ENCODE measurements at regions not wholly inside any gene's neighbourhood (a gene's known extent, or its start where the extent isn't known, plus 50 kb on each side); places are given as distances from the start of the nearest gene placed in this dataset.

GRCh38 chr13:40155201-40155600, 499.7 kb downstream of the COG6 start:
- intact Hi-C loops (cut with DNase I; ENCODE audit: low total_unique reads): no loop called here
- H3K9me3 ChIP-seq: no peaks in the 10 kb centered on the region
- no peaks in the 10 kb centered on the region for H3K36me3 ChIP-seq
- DNase-seq (ENCODE audit: low spot score in 2 of 2): no peak
- no peak overlapping the region for H3K4me3 ChIP-seq
- H3K27ac ChIP-seq: no peak overlapping the region
- TF ChIP-seq POLR2AphosphoS5 (IDR thresholded peaks at IDR 0.05): no peak
- no peak for TF ChIP-seq CTCF (IDR thresholded peaks at IDR 0.05)
- no peak for TF ChIP-seq POLR2A (IDR thresholded peaks at IDR 0.05)
- H3K4me1 ChIP-seq: no peaks in the 10 kb centered on the region
- no peaks in the 10 kb centered on the region for H3K27me3 ChIP-seq

- H3K27ac ChIP-seq: no peak overlapping the region
- no peaks in the 10 kb centered on the region for H3K4me1 ChIP-seq
- H3K36me3 ChIP-seq: no peaks in the 10 kb centered on the region
- intact Hi-C loops (cut with DNase I; ENCODE audit: low total_unique reads): no loop called here
- no peaks in the 10 kb centered on the region for H3K27me3 ChIP-seq
- no peak for TF ChIP-seq POLR2AphosphoS5 (IDR thresholded peaks at IDR 0.05)
- TF ChIP-seq CTCF (IDR thresholded peaks at IDR 0.05): no peak
- TF ChIP-seq POLR2A (IDR thresholded peaks at IDR 0.05): no peak
- H3K4me3 ChIP-seq: no peak overlapping the region
- no peaks in the 10 kb centered on the region for H3K9me3 ChIP-seq
- no peak for DNase-seq (ENCODE audit: low spot score in 2 of 2)
Measured at GRCh38 chr13:40158218-40158617, 502.8 kb downstream of the COG6 start.

- TF ChIP-seq CTCF (IDR thresholded peaks at IDR 0.05) (no peak), POLR2AphosphoS5 (IDR thresholded peaks at IDR 0.05) (no peak), POLR2A (IDR thresholded peaks at IDR 0.05) (no peak)
Measured at GRCh38 chr13:40158757-40159156, 503.3 kb downstream of the COG6 start.

GRCh38 chr13:40159736-40160135, 504.3 kb downstream of the COG6 start:
- Histone ChIP-seq H3K9me3 (no peaks in the 10 kb centered on the region), H3K4me1 (no peaks in the 10 kb centered on the region), H3K36me3 (no peaks in the 10 kb centered on the region), H3K4me3 (no peak overlapping the region), H3K27ac (no peak overlapping the region), H3K27me3 (no peaks in the 10 kb centered on the region)
- intact Hi-C loops (cut with DNase I; ENCODE audit: low total_unique reads): no loop called here
- TF ChIP-seq POLR2A (IDR thresholded peaks at IDR 0.05) (no peak), CTCF (IDR thresholded peaks at IDR 0.05) (no peak), POLR2AphosphoS5 (IDR thresholded peaks at IDR 0.05) (no peak)
- DNase-seq (ENCODE audit: low spot score in 2 of 2): no peak

More at GRCh38 chr13:40158757-40159156, 503.3 kb downstream of the COG6 start:
- H3K27me3 ChIP-seq: no peaks in the 10 kb centered on the region
- no peaks in the 10 kb centered on the region for H3K4me1 ChIP-seq
- no peak for DNase-seq (ENCODE audit: low spot score in 2 of 2)
- intact Hi-C loops (cut with DNase I; ENCODE audit: low total_unique reads): no loop called here
- H3K9me3 ChIP-seq: no peaks in the 10 kb centered on the region
- H3K36me3 ChIP-seq: no peaks in the 10 kb centered on the region
- H3K4me3 ChIP-seq: no peak overlapping the region
- H3K27ac ChIP-seq: no peak overlapping the region

GRCh38 chr13:40160618-40161350, 505.3 kb downstream of the COG6 start:
- DNase-seq (ENCODE audit: low spot score in 2 of 2): no peak

More at GRCh38 chr13:40160618-40161350, 505.3 kb downstream of the COG6 start:
- Histone ChIP-seq H3K9me3 (no peaks in the 10 kb centered on the region), H3K36me3 (no peaks in the 10 kb centered on the region), H3K4me1 (no peaks in the 10 kb centered on the region), H3K27me3 (no peaks in the 10 kb centered on the region), H3K27ac (no peak overlapping the region), H3K4me3 (no peak overlapping the region)
- intact Hi-C loops (cut with DNase I; ENCODE audit: low total_unique reads): no loop called here
- TF ChIP-seq CTCF (IDR thresholded peaks at IDR 0.05): no peak
- TF ChIP-seq POLR2A (IDR thresholded peaks at IDR 0.05): no peak
- no peak for TF ChIP-seq POLR2AphosphoS5 (IDR thresholded peaks at IDR 0.05)

Measured in breast epithelium (tissue), 4 donors.